GM12865 (cell line): ENCODE measurements at regions not wholly inside any gene's neighbourhood (a gene's known extent, or its start where the extent isn't known, plus 50 kb on each side); places are given as distances from the start of the nearest gene placed in this dataset.

Source experiments
- DNase-seq: peaks from one replicate; pipeline ENCODE4 v3.0.0; 2010; ENCODE audit warnings: low read depth
- H3K4me3 ChIP-seq: 2 replicates; pipeline ENCODE4 v1.5.1; 2011; ENCODE audit warnings: mild to moderate bottlenecking, low read depth, low read length, control low read depth
- CTCF ChIP-seq: IDR thresholded peaks from 2 replicates; pipeline ENCODE4 v1.5.1; 2011; ENCODE audit warnings: low read length, control low read depth, low read depth, inconsistent platforms; ENCODE audit not compliant: insufficient read depth; ENCODE audit errors: missing control alignments

- no peak for DNase-seq
- TF ChIP-seq CTCF: no peak
- H3K4me3 ChIP-seq: no peak overlapping the region
These were observed 85.9 kb upstream of the GADD45A start for GRCh38 chr1:67599085-67599484.

GRCh38 chr1:67601539-67601938, 83.5 kb upstream of the GADD45A start:
- no peak for DNase-seq
- no peak overlapping the region for H3K4me3 ChIP-seq
- TF ChIP-seq CTCF: no peak

- no peak for DNase-seq
- no peak for TF ChIP-seq CTCF
- no peak overlapping the region for H3K4me3 ChIP-seq
These were observed 83.0 kb upstream of the GADD45A start for GRCh38 chr1:67601955-67602354.

- no peak overlapping the region for H3K4me3 ChIP-seq
- no peak for DNase-seq
- TF ChIP-seq CTCF: no peak
These were observed 80.2 kb upstream of the GADD45A start for GRCh38 chr1:67604778-67605177.

- H3K4me3 ChIP-seq: no peak overlapping the region
- no peak for TF ChIP-seq CTCF
- DNase-seq: no peak
These were observed 79.7 kb upstream of the GADD45A start for GRCh38 chr1:67605209-67605780.

- H3K4me3 ChIP-seq: no peak overlapping the region
- TF ChIP-seq CTCF: no peak
- DNase-seq: no peak
These were observed 77.7 kb upstream of the GADD45A start for GRCh38 chr1:67607286-67607685.

- DNase-seq: no peak
- no peak for TF ChIP-seq CTCF
- H3K4me3 ChIP-seq: no peak overlapping the region
These were observed 77.3 kb upstream of the GADD45A start for GRCh38 chr1:67607699-67608098.
